ENCODE measurements at regions not wholly inside any gene's neighbourhood (a gene's known extent, or its start where the extent isn't known, plus 50 kb on each side); places are given as distances from the start of the nearest gene placed in this dataset.

- peaks cover 0 to 28% (median 8%) of the 10 kb centered on the region in 9 donors for H3K4me1 ChIP-seq
- peaks cover 0 to 3% (median 0%) of the 10 kb centered on the region in 11 donors for H3K9me3 ChIP-seq
- no peak overlapping the region for H3K27ac ChIP-seq
- no peak for TF ChIP-seq CTCF (IDR thresholded peaks at IDR 0.05)
- intact Hi-C loops (cut with DNase I), result no loop called here
- H3K4me3 ChIP-seq, result no peak overlapping the region
- H3K36me3 ChIP-seq, result no peaks in the 10 kb centered on the region
- ATAC-seq, result peak in 1 of 8 donors; percentile 18
- no peaks in the 10 kb centered on the region for H3K27me3 ChIP-seq
- no peak for DNase-seq
Measured at GRCh38 chr5:61600123-61600444, 268.0 kb downstream of the ZSWIM6 start.

DNA sequence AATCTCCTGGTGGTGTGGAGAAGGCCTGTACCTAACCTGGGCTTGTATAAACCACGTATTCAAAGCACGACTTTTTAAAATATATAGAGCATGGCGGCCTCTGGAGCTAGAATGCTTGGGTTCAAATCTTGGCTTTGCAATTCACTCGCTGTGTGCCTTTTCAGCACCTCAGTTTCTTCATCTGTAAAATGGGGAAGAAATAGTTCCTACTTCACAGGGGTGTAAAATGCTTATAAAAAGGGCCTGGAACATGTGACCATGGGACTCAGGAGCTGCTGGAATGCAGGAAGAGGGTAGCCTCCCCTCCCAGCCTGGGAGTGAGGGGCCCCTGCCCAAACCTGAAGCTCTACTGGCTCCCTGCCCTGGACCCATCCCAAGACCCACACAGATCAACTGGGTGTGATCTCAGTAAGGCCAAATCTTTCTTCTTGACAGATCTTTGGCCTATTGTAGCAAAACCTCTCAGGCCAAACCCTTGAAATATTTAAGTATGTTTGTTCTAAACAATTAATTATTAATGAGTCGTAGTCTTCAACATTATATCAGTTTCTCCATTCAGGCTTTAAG lies 269.0 kb downstream of the ZSWIM6 start:
- intact Hi-C loops (cut with DNase I), result no loop called here
- DNase-seq (no peak), ATAC-seq (no peak)
- no peak overlapping the region for H3K27ac ChIP-seq
- no peaks in the 10 kb centered on the region for H3K27me3 ChIP-seq
- TF ChIP-seq CTCF (IDR thresholded peaks at IDR 0.05), result no peak
- H3K4me3 ChIP-seq, result no peak overlapping the region
- WGBS, 2 donors, result 97 to 99% methylated on average over 5 of the region's 5 CpGs
- no peaks in the 10 kb centered on the region for H3K36me3 ChIP-seq
- peaks cover 0 to 3% (median 0%) of the 10 kb centered on the region in 11 donors for H3K9me3 ChIP-seq
- peaks cover 0 to 28% (median 8%) of the 10 kb centered on the region in 9 donors for H3K4me1 ChIP-seq

DNA sequence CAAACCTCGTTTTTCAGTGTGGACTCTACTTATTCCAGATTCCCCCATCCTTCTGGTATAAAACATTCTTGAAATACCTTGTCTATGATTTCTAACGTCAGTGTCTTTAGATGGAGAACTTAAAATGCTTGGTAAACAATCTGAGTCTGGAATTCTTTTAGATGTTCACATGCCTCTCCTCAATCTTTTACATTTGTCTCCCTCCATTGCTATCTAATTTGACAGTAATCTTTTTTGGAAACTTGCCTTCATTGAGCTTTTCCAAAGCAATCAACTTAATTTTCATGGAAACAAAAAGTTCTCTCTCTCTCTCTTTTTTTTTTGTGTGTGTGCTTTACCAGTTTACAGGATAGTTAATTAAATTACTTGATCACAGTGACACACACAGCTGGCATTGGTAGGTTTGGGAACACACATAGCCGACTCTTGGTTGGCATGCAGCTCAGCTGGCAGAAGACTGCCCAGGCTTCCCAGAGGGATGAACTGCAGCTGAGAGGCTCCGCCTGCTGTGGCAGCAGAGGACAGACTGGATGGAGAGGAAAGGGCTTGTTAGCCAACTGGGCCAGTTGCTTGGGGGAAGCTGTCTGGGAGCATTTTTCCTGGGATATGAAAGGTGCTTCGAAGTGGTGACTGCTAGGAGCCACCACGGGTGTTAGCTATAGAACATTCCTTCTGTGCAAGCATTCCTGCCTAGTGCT lies 271.3 kb downstream of the ZSWIM6 start:
- peaks cover 0 to 28% (median 8%) of the 10 kb centered on the region in 9 donors for H3K4me1 ChIP-seq
- H3K9me3 ChIP-seq, result no peaks in the 10 kb centered on the region
- ATAC-seq, result peak; percentile 57 to 93 (median 79)
- H3K27ac ChIP-seq, result no peak overlapping the region
- DNase-seq, result peak; percentile 23 to 50
- peak in 5 of 9 donors; percentile 18 to 49 (median 45) for TF ChIP-seq CTCF (IDR thresholded peaks at IDR 0.05)
- H3K4me3 ChIP-seq, result no peak overlapping the region
- intact Hi-C loops (cut with DNase I), result loop anchor here in 1 of 10 donors (2.0 kb wide), 1 partner anchor 55 kb away; no protein-coding TSS in a partner anchor
- peaks cover 0 to 6% (median 0%) of the 10 kb centered on the region in 7 donors for H3K27me3 ChIP-seq
- H3K36me3 ChIP-seq, result no peaks in the 10 kb centered on the region
- 50% methylated on average over 6 of the region's 6 CpGs for WGBS, 2 donors

- Histone ChIP-seq H3K9me3 (no peaks in the 10 kb centered on the region), H3K4me3 (no peak overlapping the region), H3K4me1 (peaks cover 0 to 25% (median 8%) of the 10 kb centered on the region in 9 donors), H3K27me3 (peaks cover 0 to 6% (median 0%) of the 10 kb centered on the region in 7 donors), H3K27ac (no peak overlapping the region), H3K36me3 (no peaks in the 10 kb centered on the region)
- TF ChIP-seq CTCF (IDR thresholded peaks at IDR 0.05), result no peak
- DNase-seq (no peak), ATAC-seq (no peak)
- intact Hi-C loops (cut with DNase I), result no loop called here
- WGBS, 2 donors, result 80 to 87% methylated on average over 8 of the region's 8 CpGs
Measured at GRCh38 chr5:61604076-61605025, 272.3 kb downstream of the ZSWIM6 start.
